Bronchial epithelial cell (primary cell): ENCODE measurements at regions not wholly inside any gene's neighbourhood (a gene's known extent, or its start where the extent isn't known, plus 50 kb on each side); places are given as distances from the start of the nearest gene placed in this dataset.

Experiments used
- DNase-seq: peaks from one replicate; pipeline ENCODE4 v3.0.0-alpha.2; 2010; ENCODE audit warnings: low read depth
- FAIRE-seq: peaks from 2 replicates; lab custom pipeline; 2011; peaks lifted over from hg19 to GRCh38; lab: Jason Lieb, UNC
- H3K27me3 ChIP-seq: 2 replicates; pipeline ENCODE4 v1.5.1; 2011; ENCODE audit warnings: low read length; ENCODE audit not compliant: control insufficient read depth, insufficient read depth
- H3K36me3 ChIP-seq: 2 replicates; pipeline ENCODE4 v1.5.1; 2011; ENCODE audit warnings: low read length; ENCODE audit not compliant: control insufficient read depth, insufficient read depth
- H3K4me3 ChIP-seq: 2 replicates; pipeline ENCODE4 v1.5.1; 2011; ENCODE audit warnings: mild to moderate bottlenecking, low read depth, low read length, control low read depth
- TF ChIP-seq, protein P1 (sequence below): IDR thresholded peaks from 2 replicates; pipeline ENCODE4 v1.5.1; 2011; ENCODE audit warnings: mild to moderate bottlenecking, moderate library complexity, low read length, control low read depth, inconsistent platforms; ENCODE audit not compliant: insufficient read depth, severe bottlenecking

DNA sequence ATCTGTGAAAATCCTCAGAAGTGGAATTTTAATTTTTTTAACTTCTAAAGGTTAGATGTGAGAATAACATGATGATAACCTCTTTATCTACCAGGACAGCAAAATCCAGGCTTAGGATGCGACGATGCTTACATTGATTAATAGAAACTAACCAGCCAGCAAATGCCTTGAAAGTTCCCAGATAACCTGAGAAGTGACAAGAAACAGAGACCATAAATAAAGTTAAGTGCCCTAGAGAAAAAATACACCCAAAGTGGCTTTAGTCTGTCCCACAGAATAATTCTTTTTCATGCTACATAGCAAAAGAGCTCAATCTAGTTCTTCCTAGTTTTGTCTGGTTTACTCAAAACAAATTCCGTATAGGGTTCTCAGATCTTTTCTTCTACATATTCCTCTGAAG is 262.7 kb downstream of the WDR11 start:
- TF ChIP-seq, protein P1, sequence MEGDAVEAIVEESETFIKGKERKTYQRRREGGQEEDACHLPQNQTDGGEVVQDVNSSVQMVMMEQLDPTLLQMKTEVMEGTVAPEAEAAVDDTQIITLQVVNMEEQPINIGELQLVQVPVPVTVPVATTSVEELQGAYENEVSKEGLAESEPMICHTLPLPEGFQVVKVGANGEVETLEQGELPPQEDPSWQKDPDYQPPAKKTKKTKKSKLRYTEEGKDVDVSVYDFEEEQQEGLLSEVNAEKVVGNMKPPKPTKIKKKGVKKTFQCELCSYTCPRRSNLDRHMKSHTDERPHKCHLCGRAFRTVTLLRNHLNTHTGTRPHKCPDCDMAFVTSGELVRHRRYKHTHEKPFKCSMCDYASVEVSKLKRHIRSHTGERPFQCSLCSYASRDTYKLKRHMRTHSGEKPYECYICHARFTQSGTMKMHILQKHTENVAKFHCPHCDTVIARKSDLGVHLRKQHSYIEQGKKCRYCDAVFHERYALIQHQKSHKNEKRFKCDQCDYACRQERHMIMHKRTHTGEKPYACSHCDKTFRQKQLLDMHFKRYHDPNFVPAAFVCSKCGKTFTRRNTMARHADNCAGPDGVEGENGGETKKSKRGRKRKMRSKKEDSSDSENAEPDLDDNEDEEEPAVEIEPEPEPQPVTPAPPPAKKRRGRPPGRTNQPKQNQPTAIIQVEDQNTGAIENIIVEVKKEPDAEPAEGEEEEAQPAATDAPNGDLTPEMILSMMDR = no peak
- H3K36me3 ChIP-seq = no peaks in the 10 kb centered on the region
- no peak for DNase-seq
- no peaks in the 10 kb centered on the region for H3K27me3 ChIP-seq
- H3K4me3 ChIP-seq = no peak overlapping the region
- no peak for FAIRE-seq

DNA sequence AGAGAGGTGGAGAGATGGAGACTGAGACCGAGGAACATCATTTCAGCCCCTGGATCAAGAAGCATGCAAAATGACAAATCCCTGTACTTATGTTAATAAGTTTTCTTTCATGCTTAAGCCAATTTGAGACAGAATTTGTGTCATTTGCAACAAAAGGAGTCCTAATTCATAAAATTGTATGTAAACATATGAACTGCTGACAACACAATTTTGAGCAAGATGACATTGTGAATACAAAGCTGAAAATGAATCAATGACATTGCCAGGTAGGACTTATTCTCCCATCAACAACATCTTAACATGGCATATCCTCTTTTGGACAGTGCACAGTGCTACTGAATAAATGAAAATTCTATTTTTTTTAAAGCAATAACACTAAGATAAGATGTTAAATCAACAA is 264.0 kb downstream of the WDR11 start:
- TF ChIP-seq, protein P1 = no peak
- FAIRE-seq = no peak
- H3K4me3 ChIP-seq = no peak overlapping the region
- no peaks in the 10 kb centered on the region for H3K27me3 ChIP-seq
- no peaks in the 10 kb centered on the region for H3K36me3 ChIP-seq
- DNase-seq = no peak

DNA sequence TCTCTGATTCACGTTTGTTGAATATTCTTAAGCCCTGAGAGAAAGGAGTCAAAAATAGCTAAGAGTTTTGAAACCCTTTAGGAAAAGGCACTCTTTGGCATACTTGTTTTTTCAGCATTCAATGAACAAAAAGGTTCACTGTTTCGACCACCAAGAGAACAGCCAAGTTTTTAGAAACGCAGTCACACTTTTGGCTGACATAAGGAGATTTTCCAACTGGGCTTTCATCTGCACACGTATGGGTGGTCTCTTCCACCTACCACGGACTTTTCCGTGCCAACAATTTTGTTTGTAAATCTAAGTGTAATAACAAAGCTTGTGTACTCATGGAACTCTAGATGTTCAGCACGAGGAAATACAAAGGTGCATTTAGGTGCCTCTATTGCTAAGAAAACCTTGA is 270.3 kb downstream of the WDR11 start:
- no peak for DNase-seq

DNA sequence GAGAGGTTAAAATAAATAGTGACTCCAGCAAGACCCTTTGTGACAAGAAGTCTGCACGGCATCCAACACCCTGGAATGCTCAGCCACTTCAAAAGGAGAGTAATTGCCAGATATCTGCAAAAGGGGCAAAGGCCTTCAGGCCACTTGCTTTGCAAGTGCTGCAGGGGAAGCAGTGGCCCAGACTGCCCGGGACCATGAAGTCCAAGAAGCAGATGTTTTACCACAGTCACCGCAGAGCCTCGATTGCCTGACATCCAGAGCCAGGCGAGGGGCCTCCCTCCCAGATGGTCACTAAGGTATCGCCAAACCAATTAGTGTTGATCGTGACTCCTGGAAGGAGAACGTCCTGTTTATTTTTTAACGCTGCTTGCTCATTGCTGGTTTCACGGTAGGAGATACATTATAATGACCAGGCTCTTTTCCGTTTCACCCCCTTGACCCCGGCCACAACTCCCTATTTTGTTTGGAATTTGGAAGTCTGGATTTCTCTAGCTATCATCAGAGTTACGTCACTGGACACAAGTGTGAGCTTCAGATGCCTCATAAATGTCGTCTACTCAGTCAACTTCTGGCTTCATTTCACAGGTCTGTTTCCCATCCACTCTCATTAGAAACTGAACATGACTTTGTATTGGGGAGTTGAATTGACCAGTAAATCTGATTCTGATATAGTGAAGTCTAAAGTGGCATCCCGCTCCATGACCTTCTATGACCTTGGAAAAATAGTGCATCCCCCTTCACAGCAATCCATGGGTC is 276.2 kb downstream of the WDR11 start:
- no peak for DNase-seq
- peaks cover 1% of the 10 kb centered on the region for H3K27me3 ChIP-seq
- H3K36me3 ChIP-seq = no peaks in the 10 kb centered on the region
- no peak overlapping the region for H3K4me3 ChIP-seq
- TF ChIP-seq, protein P1 = no peak
- FAIRE-seq = no peak

More for the DNA sequence above, 270.3 kb downstream of the WDR11 start:
- H3K4me3 ChIP-seq = no peak overlapping the region
- peaks cover 1% of the 10 kb centered on the region for H3K27me3 ChIP-seq
- no peak for FAIRE-seq
- TF ChIP-seq, protein P1 = no peak
- no peaks in the 10 kb centered on the region for H3K36me3 ChIP-seq

DNA sequence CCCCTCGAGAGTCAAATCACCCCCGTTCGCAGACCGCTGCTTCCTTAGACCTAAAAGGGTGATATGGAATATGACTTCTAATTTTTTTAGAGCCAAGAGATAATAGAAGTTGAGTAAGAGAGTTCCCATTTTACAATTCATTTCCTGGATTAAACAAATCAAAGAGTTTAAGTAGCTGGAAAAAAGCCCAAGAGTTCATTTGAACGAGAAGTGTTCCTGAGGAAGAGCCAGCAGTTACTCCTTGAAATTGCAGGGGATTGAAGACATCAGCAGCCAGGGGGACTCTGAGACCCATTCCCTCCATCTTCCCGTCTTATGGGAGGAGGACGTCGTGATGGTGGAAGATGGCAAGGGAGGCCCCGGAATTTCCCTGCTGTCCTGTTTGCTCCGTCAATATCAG is 277.0 kb downstream of the WDR11 start:
- Histone ChIP-seq H3K27me3 (peaks cover 1% of the 10 kb centered on the region), H3K4me3 (no peak overlapping the region), H3K36me3 (no peaks in the 10 kb centered on the region)
- no peak for DNase-seq
- TF ChIP-seq, protein P1 = no peak
- FAIRE-seq = no peak

DNA sequence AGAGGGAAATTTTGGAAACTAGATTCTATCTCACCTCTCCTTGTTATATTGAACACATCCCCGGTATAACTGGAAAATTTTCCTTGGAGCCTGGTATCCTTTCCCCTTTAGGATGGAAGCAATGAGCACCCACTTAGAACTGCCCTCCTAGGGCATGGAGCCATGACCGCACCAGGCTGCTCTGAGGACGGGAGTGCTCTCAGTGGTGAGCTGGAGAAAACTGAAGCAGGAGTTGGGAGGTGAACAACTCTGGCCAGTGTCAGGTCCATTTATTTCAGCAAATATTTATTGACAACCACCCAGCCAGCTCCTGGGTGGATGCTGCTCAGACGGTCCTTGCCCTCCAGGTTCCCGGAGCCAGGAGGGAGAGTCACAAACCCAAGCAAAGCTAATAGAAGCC is 278.1 kb downstream of the WDR11 start:
- H3K4me3 ChIP-seq = no peak overlapping the region
- H3K36me3 ChIP-seq = no peaks in the 10 kb centered on the region
- peaks cover 4% of the 10 kb centered on the region for H3K27me3 ChIP-seq
- FAIRE-seq = no peak
- TF ChIP-seq, protein P1 = no peak
- no peak for DNase-seq
